Endothelial cell of umbilical vein (primary cell): ENCODE measurements at regions not wholly inside any gene's neighbourhood (a gene's known extent, or its start where the extent isn't known, plus 50 kb on each side); places are given as distances from the start of the nearest gene placed in this dataset.

Experiments used
- BruUV-seq: library from RNA; stranded (reverse); fragments of 400-500 nt; replicated peaks from 2 replicates; lab custom pipeline; 2021; lab: Mats Ljungman, UMichigan
- CTCF ChIA-PET: fragments of 300-600, 350-600 bp; sonication (Branson Sonifier 250); formaldehyde crosslinking; loops from one replicate; lab custom pipeline; 2021; ENCODE audit warnings: antibody characterized with exemption, inconsistent platforms; lab: Charles Lee
- POLR2A ChIA-PET: fragments of 300-600, 350-600 bp; sonication (Branson Sonifier 250); formaldehyde crosslinking; loops from one replicate; lab custom pipeline; 2021; ENCODE audit warnings: antibody characterized with exemption, inconsistent platforms; lab: Charles Lee
- DNase-seq: peaks from one replicate; pipeline ENCODE4 v3.0.0-alpha.2; 2011; ENCODE audit warnings: low read depth, low spot score
- FAIRE-seq: peaks from 2 replicates; lab custom pipeline; 2011; peaks lifted over from hg19 to GRCh38; lab: Jason Lieb, UNC
- H2AFZ ChIP-seq: 2 replicates; pipeline ENCODE4 v1.6.0; 2012; ENCODE audit warnings: low read depth, low read length, control low read depth, inconsistent platforms
- H3K27ac ChIP-seq: 2 replicates; pipeline ENCODE4 v1.5.1; 2011; ENCODE audit warnings: low read depth, mild to moderate bottlenecking, control low read depth, low read length, moderate library complexity; ENCODE audit not compliant: insufficient read depth
- H3K27me3 ChIP-seq, 2 experiments: 2 replicates each; pipeline versions ENCODE4 v1.6.0 to v1.6.1; 2011; ENCODE audit warnings: low read length in 2 of 2, mixed read lengths in 1 of 2; ENCODE audit not compliant: control insufficient read depth in 2 of 2, insufficient read depth in 2 of 2
- H3K36me3 ChIP-seq, 2 experiments: 2 replicates in 1 of 2; 3 replicates in 1 of 2; pipeline ENCODE4 v1.5.1; 2011; ENCODE audit warnings: low read length in 2 of 2, mild to moderate bottlenecking in 1 of 2, moderate library complexity in 1 of 2; ENCODE audit not compliant: control insufficient read depth in 2 of 2, insufficient read depth in 2 of 2; ENCODE audit errors: extremely low read depth in 1 of 2
- H3K4me1 ChIP-seq: 3 replicates; pipeline ENCODE4 v1.5.1; 2011; ENCODE audit warnings: mild to moderate bottlenecking, low read length; ENCODE audit not compliant: control insufficient read depth, insufficient read depth; ENCODE audit errors: extremely low read depth
- H3K4me2 ChIP-seq: 2 replicates; pipeline ENCODE4 v1.6.1; 2011; ENCODE audit warnings: low read length, control low read depth, mixed read lengths; ENCODE audit not compliant: insufficient read depth
- H3K4me3 ChIP-seq, 3 experiments: fragments of 200-600 bp in 1 of 3; sonication (generic), shearing (Covaris generic) in 1 of 3; replicated peaks in 1 of 3; 2 replicates each; pipeline ENCODE4 v1.5.1; 2011 to 2016; ENCODE audit warnings: control low read depth in 3 of 3, low read length in 3 of 3, mild to moderate bottlenecking in 2 of 3, inconsistent platforms in 1 of 3, low read depth in 1 of 3, moderate library complexity in 1 of 3; ENCODE audit not compliant: insufficient read depth in 1 of 3
- H3K79me2 ChIP-seq: 2 replicates; pipeline ENCODE4 v1.6.0; 2012; ENCODE audit warnings: low read length, inconsistent platforms; ENCODE audit not compliant: control insufficient read depth, insufficient read depth
- H3K9ac ChIP-seq: replicated peaks from 2 replicates; pipeline ENCODE3; 2011; ENCODE audit warnings: low read length, control low read depth; ENCODE audit not compliant: insufficient read depth; ENCODE audit errors: extremely low read depth
- H3K9me1 ChIP-seq: replicated peaks from 3 replicates; pipeline ENCODE4 v1.6.0; 2011; ENCODE audit warnings: mild to moderate bottlenecking, low read length; ENCODE audit not compliant: control insufficient read depth, insufficient read depth; ENCODE audit errors: extremely low read depth
- H3K9me3 ChIP-seq: replicated peaks from 2 replicates; pipeline ENCODE4 v1.5.1; 2012; ENCODE audit warnings: low read length, inconsistent platforms; ENCODE audit not compliant: control insufficient read depth, insufficient read depth
- H4K20me1 ChIP-seq: replicated peaks from 2 replicates; pipeline ENCODE3; 2011; ENCODE audit warnings: mild to moderate bottlenecking, low read length; ENCODE audit not compliant: control insufficient read depth, insufficient read depth; ENCODE audit errors: extremely low read depth
- CTCF ChIP-seq, 2 donors: IDR thresholded peaks; 1 replicate in 1 of 2; 2 replicates in 1 of 2; pipeline ENCODE4 v1.5.1; 2011; ENCODE audit warnings: low read length in 2 of 2, mild to moderate bottlenecking in 2 of 2, moderate library complexity in 2 of 2, control low read depth in 1 of 2, inconsistent platforms in 1 of 2, low read depth in 1 of 2; ENCODE audit not compliant: insufficient read depth in 1 of 2; ENCODE audit errors: extremely low read depth in 1 of 2
- EZH2 ChIP-seq: IDR thresholded peaks from 2 replicates; pipeline ENCODE4 v1.6.1; 2012; ENCODE audit warnings: borderline replicate concordance, low read depth, mild to moderate bottlenecking, moderate library complexity, low read length, inconsistent platforms; ENCODE audit not compliant: severe bottlenecking
- FOS ChIP-seq: IDR thresholded peaks from 2 replicates; pipeline ENCODE4 v1.6.1; 2011; ENCODE audit warnings: mild to moderate bottlenecking, low read length, moderate library complexity, borderline replicate concordance; ENCODE audit not compliant: insufficient read depth
- GATA2 ChIP-seq: IDR thresholded peaks from 2 replicates; pipeline ENCODE4 v1.7.0; 2011; ENCODE audit warnings: low read depth, mild to moderate bottlenecking, moderate library complexity, mixed read lengths, low read length; ENCODE audit not compliant: insufficient read length, insufficient read depth
- JUN ChIP-seq: IDR thresholded peaks from 2 replicates; pipeline ENCODE4 v1.6.1; 2011; ENCODE audit warnings: borderline replicate concordance, low read depth; ENCODE audit not compliant: insufficient read length, insufficient read depth
- MAX ChIP-seq: IDR thresholded peaks from 2 replicates; pipeline ENCODE4 v1.6.1; 2011; ENCODE audit not compliant: insufficient read depth, insufficient read length
- MYC ChIP-seq: IDR thresholded peaks from one replicate; pipeline ENCODE4 v1.6.1; 2011; ENCODE audit warnings: mild to moderate bottlenecking, low read depth, low read length
- POLR2A ChIP-seq: IDR thresholded peaks from 2 replicates; pipeline ENCODE4 v1.6.1; 2012; ENCODE audit warnings: low read depth, mild to moderate bottlenecking, control low read depth, low read length
- POLR2AphosphoS5 ChIP-seq: IDR thresholded peaks from 2 replicates; pipeline ENCODE4 v1.6.1; 2012; ENCODE audit warnings: low read depth, mild to moderate bottlenecking, control low read depth, low read length, moderate library complexity; ENCODE audit not compliant: insufficient read depth
- dilution Hi-C: fragments of 300-500 bp; cut with MboI; formaldehyde crosslinking; loops from one replicate; pipeline ENCODE4 v1.15.0; 2019; ENCODE audit warnings: low sequenced_read_pairs; ENCODE audit not compliant: extremely low pct_ligation_motif_present
- intact Hi-C: fragments of 100-400 bp; cut with micrococcal nuclease; formaldehyde crosslinking; loops from one replicate; pipeline ENCODE4 v1.10.0; 2022

GRCh38 chr1:177646757-177647730 lies 322.8 kb downstream of the SEC16B start:
- Histone ChIP-seq H3K9me3 (no peaks in the 10 kb centered on the region), H3K4me1 (no peaks in the 10 kb centered on the region), H3K9me1 (no peaks in the 10 kb centered on the region), H3K36me3 (no peaks in the 10 kb centered on the region), H3K27ac (no peak overlapping the region), H2AFZ (no peak overlapping the region), H3K4me2 (no peak overlapping the region), H3K9ac (no peak overlapping the region), H3K27me3 (no peaks in the 10 kb centered on the region), H3K4me3 (no peak overlapping the region), H3K79me2 (no peaks in the 10 kb centered on the region), H4K20me1 (no peaks in the 10 kb centered on the region)
- DNase-seq = no peak
- no peak for TF ChIP-seq POLR2A
- TF ChIP-seq POLR2AphosphoS5 = no peak
- no peak for TF ChIP-seq CTCF (IDR thresholded peaks at IDR 0.05; ENCODE audit: extremely low read depth in 1 of 2, insufficient read depth in 1 of 2, low read depth in 1 of 2, low read length in 2 of 2)
- TF ChIP-seq GATA2 = no peak
- TF ChIP-seq MYC = no peak
- TF ChIP-seq FOS = no peak
- no peak for TF ChIP-seq JUN
- TF ChIP-seq MAX = no peak
- no peak for TF ChIP-seq EZH2
- CTCF ChIA-PET = no interaction called here
- POLR2A ChIA-PET = no interaction called here
- FAIRE-seq = no peak
- BruUV-seq = no TSS peak
- dilution Hi-C loops (no loop called here), intact Hi-C loops (no loop called here)
